Kidney (tissue), 13 donors: ENCODE measurements at regions not wholly inside any gene's neighbourhood (a gene's known extent, or its start where the extent isn't known, plus 50 kb on each side); places are given as distances from the start of the nearest gene placed in this dataset.

Source experiments
- DNase-seq, 5 donors: peaks; one replicate each; pipeline ENCODE4 v3.0.0-alpha.2; 2013 to 2020
- FAIRE-seq: peaks from 2 replicates; lab custom pipeline; 2012; peaks lifted over from hg19 to GRCh38; lab: Jason Lieb, UNC
- H3K27ac ChIP-seq, 2 donors: one replicate each; pipeline ENCODE4 v1.7.0; 2013; ENCODE audit warnings: low read depth in 2 of 2, low read length in 2 of 2, inconsistent platforms in 1 of 2
- H3K27me3 ChIP-seq: one replicate; pipeline ENCODE4 v1.7.1; 2013; ENCODE audit warnings: low read length, inconsistent platforms; ENCODE audit not compliant: control insufficient read depth, insufficient read depth
- H3K36me3 ChIP-seq, 3 donors: one replicate each; pipeline versions ENCODE4 v1.7.0 to v1.7.1; 2013; ENCODE audit warnings: low read length in 3 of 3, control low read depth in 1 of 3, inconsistent platforms in 1 of 3; ENCODE audit not compliant: insufficient read depth in 3 of 3, control insufficient read depth in 2 of 3
- H3K4me1 ChIP-seq, 3 donors: one replicate each; pipeline versions ENCODE4 v1.7.0 to v1.7.1; 2013; ENCODE audit warnings: low read length in 3 of 3, inconsistent platforms in 1 of 3, low read depth in 1 of 3; ENCODE audit not compliant: control insufficient read depth in 2 of 3, insufficient read depth in 2 of 3
- H3K4me3 ChIP-seq, 3 donors: one replicate each; pipeline versions ENCODE4 v1.7.0 to v1.8.1; 2013; ENCODE audit warnings: low read length in 3 of 3, control low read depth in 1 of 3, inconsistent platforms in 1 of 3
- H3K9ac ChIP-seq, 3 donors: one replicate each; pipeline versions ENCODE4 v1.7.0 to v1.7.1; 2013; ENCODE audit warnings: low read length in 3 of 3, control low read depth in 1 of 3, inconsistent platforms in 1 of 3
- H3K9me3 ChIP-seq, 3 donors: one replicate each; pipeline versions ENCODE4 v1.7.0 to v1.7.1; 2013; ENCODE audit warnings: low read length in 3 of 3, control low read depth in 1 of 3, inconsistent platforms in 1 of 3; ENCODE audit not compliant: control insufficient read depth in 2 of 3, insufficient read depth in 1 of 3
- intact Hi-C: fragments of 100-400 bp; cut with DNase I; formaldehyde crosslinking; loops from one replicate; pipeline ENCODE4 v1.11.1; 2022
- TF ChIP-seq, protein P1 (sequence below): IDR thresholded peaks from 3 replicates; pipeline ENCODE4 v1.5.1; 2012; ENCODE audit warnings: mild to moderate bottlenecking, moderate library complexity, borderline replicate concordance; ENCODE audit not compliant: insufficient read depth; ENCODE audit errors: extremely low read depth
- donor health status: control.
- donor health status: control.
- donor health status: control.
- donor health status: control.
- donor health status: control.
- donor health status: DM: yes; HTN: yes; CAD: no.
- donor health status: Normal renal cell carcinoma (clear cell type).

DNA sequence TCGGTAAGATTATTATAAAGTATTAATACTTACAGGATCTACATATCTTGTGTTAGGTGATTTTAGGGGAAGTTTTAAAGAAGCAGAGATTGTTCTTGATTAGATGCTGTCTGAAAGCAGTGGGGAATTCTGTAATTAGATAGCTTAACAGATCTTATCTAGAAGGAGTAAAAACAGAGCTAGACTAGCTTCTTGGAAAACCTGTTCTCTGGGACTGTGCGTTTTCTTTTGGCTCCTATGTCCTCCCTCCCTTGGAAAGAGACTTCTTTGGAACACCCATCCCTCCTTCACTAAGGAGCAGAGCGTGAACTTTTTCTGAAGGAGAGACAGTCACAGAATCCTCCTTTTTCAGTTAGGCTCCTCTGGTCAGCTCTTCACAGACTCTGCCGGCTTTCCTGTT is 83.5 kb upstream of the ZNF184 start:
- TF ChIP-seq, protein P1, sequence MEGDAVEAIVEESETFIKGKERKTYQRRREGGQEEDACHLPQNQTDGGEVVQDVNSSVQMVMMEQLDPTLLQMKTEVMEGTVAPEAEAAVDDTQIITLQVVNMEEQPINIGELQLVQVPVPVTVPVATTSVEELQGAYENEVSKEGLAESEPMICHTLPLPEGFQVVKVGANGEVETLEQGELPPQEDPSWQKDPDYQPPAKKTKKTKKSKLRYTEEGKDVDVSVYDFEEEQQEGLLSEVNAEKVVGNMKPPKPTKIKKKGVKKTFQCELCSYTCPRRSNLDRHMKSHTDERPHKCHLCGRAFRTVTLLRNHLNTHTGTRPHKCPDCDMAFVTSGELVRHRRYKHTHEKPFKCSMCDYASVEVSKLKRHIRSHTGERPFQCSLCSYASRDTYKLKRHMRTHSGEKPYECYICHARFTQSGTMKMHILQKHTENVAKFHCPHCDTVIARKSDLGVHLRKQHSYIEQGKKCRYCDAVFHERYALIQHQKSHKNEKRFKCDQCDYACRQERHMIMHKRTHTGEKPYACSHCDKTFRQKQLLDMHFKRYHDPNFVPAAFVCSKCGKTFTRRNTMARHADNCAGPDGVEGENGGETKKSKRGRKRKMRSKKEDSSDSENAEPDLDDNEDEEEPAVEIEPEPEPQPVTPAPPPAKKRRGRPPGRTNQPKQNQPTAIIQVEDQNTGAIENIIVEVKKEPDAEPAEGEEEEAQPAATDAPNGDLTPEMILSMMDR, result no peak
- FAIRE-seq, result no peak
- no peak overlapping the region for H3K9ac ChIP-seq
- H3K9me3 ChIP-seq, result peaks cover 0 to 2% (median 0%) of the 10 kb centered on the region in 3 donors
- no peaks in the 10 kb centered on the region for H3K4me1 ChIP-seq
- intact Hi-C loops, result no loop called here
- H3K27me3 ChIP-seq, result peaks cover 62% of the 10 kb centered on the region
- DNase-seq, result no peak
- no peak overlapping the region for H3K27ac ChIP-seq
- no peaks in the 10 kb centered on the region for H3K36me3 ChIP-seq
- H3K4me3 ChIP-seq, result no peak overlapping the region

DNA sequence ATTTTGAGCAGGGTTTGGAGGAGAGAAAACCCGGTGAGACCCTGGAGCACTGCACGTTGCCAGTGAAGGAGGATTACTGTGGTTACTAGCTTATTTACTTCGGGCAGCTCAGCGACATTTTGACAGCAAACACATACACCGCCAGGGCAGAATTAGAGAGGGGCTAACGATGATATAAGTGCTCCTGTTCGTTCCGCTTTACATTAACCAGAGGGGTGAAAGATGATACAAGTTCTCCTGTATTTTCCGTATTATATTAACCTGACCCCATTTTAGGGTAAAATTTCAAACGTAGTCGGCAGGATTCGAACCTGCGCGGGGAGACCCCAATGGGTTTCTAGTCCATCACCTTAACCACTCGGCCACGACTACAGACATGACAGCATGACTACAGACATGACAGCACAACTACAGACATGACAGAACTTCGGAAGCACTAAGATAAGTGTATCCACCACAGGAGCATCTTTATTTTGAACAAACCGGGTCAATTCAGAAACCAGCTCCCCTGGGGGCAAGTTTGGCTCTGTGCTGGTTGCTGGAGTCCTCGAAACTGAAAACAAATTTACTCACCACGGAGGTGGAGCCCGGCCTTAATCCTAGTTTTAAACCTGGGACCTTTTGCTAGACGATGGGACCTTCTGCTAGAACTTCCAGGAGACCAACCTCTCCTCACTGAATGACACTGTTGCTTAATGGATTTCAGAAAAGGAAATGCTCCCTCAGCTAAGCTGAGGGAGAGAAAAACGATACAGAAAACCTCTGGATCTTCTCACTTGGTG is 80.4 kb upstream of the ZNF184 start:
- H3K27me3 ChIP-seq, result peaks cover 51% of the 10 kb centered on the region
- intact Hi-C loops, result no loop called here

DNA sequence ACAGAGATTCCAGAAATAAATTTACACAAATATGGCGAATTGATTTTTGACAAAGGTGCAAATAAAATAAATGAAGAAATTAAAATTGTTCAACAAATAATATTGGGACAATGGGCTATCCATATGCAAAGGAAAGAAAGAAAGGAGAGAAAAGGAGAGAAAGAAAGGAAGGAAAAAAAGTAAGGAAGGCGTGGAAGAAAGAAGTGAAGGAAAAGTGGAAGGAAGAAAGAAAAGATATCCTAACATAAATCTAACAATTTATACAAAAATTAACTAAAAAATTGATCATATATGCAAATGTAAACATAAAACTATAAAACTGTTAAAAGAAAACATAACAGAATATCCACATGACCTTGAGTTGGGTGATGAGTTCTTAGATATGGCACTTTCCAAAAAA is 78.7 kb upstream of the ZNF184 start:
- no peak overlapping the region for H3K4me3 ChIP-seq
- H3K9me3 ChIP-seq, result peaks cover 0 to 2% (median 0%) of the 10 kb centered on the region in 3 donors
- no peak for DNase-seq
- intact Hi-C loops, result no loop called here
- H3K36me3 ChIP-seq, result no peaks in the 10 kb centered on the region
- peaks cover 57% of the 10 kb centered on the region for H3K27me3 ChIP-seq
- FAIRE-seq, result no peak
- TF ChIP-seq, protein P1, result no peak
- H3K9ac ChIP-seq, result no peak overlapping the region
- H3K27ac ChIP-seq, result no peak overlapping the region
- no peaks in the 10 kb centered on the region for H3K4me1 ChIP-seq

More for the DNA sequence above, 80.4 kb upstream of the ZNF184 start:
- no peak for DNase-seq
- Histone ChIP-seq H3K9me3 (peaks cover 0 to 2% (median 0%) of the 10 kb centered on the region in 3 donors), H3K27ac (no peak overlapping the region), H3K36me3 (no peaks in the 10 kb centered on the region), H3K4me3 (no peak overlapping the region), H3K9ac (no peak overlapping the region), H3K4me1 (no peaks in the 10 kb centered on the region)
- FAIRE-seq, result no peak
- TF ChIP-seq, protein P1, result no peak
